ENCODE measurements at regions not wholly inside any gene's neighbourhood (a gene's known extent, or its start where the extent isn't known, plus 50 kb on each side); places are given as distances from the start of the nearest gene placed in this dataset.

- H3K4me3 ChIP-seq (ENCODE audit: low read length): no peak overlapping the region
- TF ChIP-seq ZNF274 (IDR thresholded peaks at IDR 0.05; ENCODE audit: low read depth, low read length): no peak
These were observed 150.6 kb downstream of the ERCC6L2 start for GRCh38 chr9:96025995-96026602.

GRCh38 chr9:96023486-96023885 lies 148.0 kb downstream of the ERCC6L2 start:
- no peak for TF ChIP-seq ZNF274 (IDR thresholded peaks at IDR 0.05; ENCODE audit: low read depth, low read length)
- H3K4me3 ChIP-seq (ENCODE audit: low read length): no peak overlapping the region

GRCh38 chr9:96022445-96023051 lies 147.1 kb downstream of the ERCC6L2 start:
- H3K4me3 ChIP-seq (ENCODE audit: low read length): no peak overlapping the region
- TF ChIP-seq ZNF274 (IDR thresholded peaks at IDR 0.05; ENCODE audit: low read depth, low read length): no peak

- peak overlapping the region; percentile 54; the same call in 1 of the 2 replicates for H3K4me3 ChIP-seq (ENCODE audit: low read length)
- TF ChIP-seq ZNF274 (IDR thresholded peaks at IDR 0.05; ENCODE audit: low read depth, low read length): no peak
These were observed 146.3 kb downstream of the ERCC6L2 start for GRCh38 chr9:96021551-96022444.

- H3K4me3 ChIP-seq (ENCODE audit: low read length): peak overlapping the region; percentile 54; the same call in 1 of the 2 replicates
- no peak for TF ChIP-seq ZNF274 (IDR thresholded peaks at IDR 0.05; ENCODE audit: low read depth, low read length)
These were observed 145.5 kb downstream of the ERCC6L2 start for GRCh38 chr9:96020792-96021550.

- peak overlapping the region; percentile 54; the same call in 1 of the 2 replicates for H3K4me3 ChIP-seq (ENCODE audit: low read length)
- TF ChIP-seq ZNF274 (IDR thresholded peaks at IDR 0.05; ENCODE audit: low read depth, low read length): no peak
These were observed 144.9 kb downstream of the ERCC6L2 start for GRCh38 chr9:96020300-96020791.

Measured in GM08714 (cell line).